Fibroblast of skin of left quadriceps (primary cell): ENCODE measurements at regions not wholly inside any gene's neighbourhood (a gene's known extent, or its start where the extent isn't known, plus 50 kb on each side); places are given as distances from the start of the nearest gene placed in this dataset.

Experiments used
- DNase-seq, 2 experiments: peaks; one replicate each; pipeline ENCODE4 v3.0.0-alpha.2; 2013; ENCODE audit warnings: low read depth in 2 of 2

DNA sequence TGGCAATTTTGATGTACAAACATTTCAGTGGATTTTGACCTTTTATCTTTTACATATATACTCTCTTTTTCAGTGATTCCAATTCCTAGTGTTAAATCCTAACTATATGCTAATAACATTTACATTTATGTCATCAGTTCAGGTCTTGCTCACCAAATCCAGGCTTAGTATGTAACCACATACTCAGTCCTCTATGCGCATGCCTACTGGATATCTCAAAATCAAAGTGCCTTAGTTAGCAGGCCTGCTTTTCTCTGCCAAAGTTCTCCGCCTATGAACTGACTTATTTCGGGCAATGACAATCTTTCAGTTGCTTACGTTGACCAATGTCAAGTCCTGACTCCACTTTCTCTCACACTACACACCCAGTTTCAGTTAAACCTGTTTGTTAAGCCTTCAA is 478.5 kb upstream of the SLITRK1 start:
- DNase-seq = no peak

DNA sequence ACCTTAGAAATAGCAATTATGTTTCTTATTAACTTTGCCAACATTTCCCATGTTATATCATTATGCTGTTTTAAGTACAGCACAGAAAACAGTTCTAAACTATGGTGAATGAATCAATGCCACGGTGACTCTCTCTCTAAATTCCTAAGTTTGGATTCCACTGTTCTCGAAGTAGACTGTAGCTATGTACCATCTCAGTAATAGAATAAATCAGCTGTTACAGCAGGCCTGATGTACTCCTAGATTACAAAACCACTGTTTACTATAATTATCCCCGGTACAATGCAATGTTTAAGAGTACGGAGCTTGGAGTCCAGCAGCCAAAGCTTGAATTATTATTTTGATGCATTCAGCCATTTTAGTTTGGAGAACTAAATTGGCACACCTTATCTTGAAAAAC is 476.3 kb upstream of the SLITRK1 start:
- no peak for DNase-seq

DNA sequence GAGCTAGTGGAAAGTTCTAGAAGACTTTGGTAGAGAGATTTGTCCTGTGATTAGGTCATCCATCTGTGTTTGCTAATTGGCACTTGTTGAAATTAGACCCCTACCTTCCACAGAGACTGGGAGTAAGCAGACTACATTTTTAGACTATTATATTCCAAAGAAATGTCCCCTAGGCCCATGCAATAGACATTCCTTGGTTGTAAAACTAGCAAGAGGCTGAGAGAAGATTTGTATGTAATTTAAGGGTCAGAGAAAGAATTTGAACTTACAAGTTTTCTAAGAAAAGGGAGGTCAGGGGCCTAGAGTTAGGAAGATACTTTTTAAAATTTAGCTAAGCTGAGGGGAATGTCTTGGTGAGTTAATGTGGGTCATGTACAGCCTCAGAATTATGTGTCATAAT is 470.7 kb upstream of the SLITRK1 start:
- DNase-seq = no peak

DNA sequence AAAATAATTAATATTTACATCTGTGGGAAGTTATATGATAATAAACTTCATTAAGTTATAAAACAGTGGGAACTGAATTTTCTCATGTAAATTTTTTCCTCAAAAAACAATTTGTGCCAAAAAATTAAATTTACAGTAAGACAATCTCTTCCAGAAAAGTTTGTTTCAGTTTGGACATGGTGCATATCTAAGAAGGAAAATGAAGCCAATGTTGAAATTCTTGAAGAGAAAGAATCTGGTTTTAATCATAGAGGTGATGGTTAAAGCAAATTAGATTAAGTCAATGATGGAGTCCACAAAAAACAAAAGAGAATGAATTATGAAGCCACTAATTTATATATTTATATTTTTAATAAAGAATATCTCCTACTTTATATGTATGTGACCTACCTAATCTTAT is 457.2 kb upstream of the SLITRK1 start:
- no peak for DNase-seq

DNA sequence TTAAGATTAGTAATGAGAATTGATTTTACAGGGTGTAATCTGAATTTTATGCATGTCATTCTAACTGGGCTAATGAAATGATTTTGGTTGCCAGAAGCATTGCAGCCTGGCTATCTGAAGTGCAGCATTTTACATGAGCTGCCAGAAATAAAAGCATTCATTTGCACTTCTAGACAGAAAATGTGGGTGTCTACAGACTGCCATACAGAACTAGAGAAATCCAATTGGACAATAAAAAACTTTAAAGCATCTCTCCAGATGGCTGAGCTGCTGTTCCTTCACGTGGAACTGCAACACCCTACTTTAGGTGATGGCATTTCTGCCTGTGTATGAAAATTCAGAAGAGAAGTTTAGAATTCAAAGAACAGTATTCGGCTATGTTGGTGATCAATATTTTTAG is 450.1 kb upstream of the SLITRK1 start:
- no peak for DNase-seq

DNA sequence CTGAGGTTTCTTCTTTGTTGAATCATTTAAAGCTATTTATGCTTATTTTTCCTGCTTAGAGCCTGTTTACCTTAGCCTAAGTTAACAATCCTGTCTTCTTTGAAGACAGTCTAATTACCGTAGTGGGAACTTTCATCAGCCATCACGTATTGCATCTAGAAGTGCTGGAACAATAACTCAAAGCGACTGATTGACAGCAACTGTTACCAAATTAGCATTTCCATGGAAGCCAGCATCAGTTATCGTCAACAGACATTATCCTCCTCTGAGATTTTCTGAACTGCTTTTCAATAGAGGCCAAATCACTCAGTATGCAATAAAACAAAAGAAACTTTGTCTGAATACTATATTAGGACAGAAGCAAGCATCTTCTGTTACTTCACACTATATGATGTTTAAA is 433.3 kb upstream of the SLITRK1 start:
- DNase-seq = no peak

DNA sequence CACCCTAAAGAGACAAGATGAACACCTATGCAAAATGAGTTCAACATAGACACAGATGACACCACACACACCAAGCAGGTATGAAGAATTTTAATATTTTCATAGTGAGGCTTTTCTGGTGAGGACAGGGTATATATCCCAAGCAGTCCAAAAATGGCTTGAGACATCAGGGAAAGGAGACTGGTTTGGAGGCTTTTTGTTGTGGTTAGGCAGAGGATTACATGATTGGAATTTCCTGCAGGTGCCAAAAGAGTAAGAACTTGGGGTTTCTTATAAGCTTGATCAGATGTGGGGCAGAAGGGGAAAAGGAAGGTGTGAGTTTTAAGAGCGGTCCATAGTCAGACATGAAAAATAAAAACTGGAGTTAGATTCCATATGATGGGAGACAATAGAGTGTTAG is 420.8 kb upstream of the SLITRK1 start:
- no peak for DNase-seq

DNA sequence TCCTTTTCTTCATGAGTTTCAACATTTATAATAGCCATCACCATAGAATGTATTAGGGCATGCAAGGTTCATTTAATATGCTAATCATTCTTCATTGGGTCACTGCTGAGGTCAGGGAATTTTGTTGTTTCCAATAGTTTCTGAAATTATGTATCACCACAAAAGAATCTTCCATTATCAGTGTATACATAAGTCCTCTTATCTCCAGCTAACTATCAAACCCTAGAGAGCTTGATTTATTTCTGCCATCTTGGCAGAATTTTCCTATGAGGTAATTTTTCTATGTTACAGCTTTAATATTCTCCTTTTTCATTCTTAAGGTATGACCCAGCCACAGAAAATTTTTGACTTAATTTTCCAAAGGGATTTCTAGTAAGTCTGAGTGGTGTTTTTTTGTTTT is 415.0 kb upstream of the SLITRK1 start:
- no peak for DNase-seq

DNA sequence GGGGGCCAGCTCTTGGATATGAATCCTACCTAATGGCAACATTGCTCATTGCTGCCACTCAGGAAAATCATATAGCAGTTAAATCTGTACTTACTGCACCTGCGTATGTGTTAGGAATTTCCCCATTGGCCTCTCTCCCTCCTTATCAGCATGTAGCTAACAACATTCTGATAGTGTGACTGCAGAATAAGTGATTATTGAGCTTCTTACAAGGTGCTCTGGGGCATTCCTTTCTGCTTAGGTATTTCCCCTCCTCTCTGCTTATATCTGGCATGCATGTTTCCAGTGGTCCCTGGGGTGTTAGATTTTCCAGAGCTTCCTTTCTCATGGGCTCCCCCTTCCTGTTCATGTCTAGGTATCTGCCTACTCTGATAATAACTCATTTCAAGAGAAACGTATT is 414.1 kb upstream of the SLITRK1 start:
- DNase-seq = peak in 1 of 2 experiments; percentile 4

DNA sequence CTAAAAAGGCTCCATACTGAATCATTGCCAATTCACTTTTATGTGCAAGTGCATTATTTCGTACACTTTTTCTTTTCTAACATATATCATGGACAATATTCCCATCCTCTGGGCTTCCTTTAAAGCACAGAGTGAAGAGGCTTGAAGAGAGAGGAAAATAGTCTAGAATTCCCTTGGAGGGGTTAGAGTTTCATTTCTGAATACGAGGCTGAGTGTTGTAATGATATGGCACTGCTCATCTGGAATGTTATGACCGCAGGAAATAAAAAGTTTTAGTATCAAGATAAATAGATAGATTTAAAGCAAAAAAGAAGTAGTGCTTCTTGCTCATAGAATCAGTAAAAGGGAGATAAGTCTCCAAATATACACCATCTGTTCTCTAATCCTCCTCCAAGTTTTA is 412.3 kb upstream of the SLITRK1 start:
- DNase-seq = peak in 1 of 2 experiments; percentile 3

DNA sequence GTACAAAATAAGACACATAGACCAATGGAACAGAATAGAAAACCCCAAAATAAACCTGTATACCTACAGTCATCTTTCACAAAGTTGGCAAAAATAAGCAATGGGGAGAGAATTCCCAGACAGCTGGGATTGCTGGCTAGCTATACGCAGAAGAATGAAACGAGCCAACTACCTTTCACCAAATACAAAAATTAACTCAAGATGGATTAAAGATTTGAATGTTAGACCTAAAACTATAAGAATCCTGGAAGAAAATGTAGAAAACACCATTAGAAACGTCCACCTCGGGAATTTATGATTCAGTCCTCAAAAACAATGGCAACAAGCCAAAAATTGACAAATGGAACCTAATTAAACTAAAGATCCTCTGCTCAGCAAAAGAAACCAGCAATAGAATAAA is 408.1 kb upstream of the SLITRK1 start:
- DNase-seq = peak in 1 of 2 experiments; percentile 3

DNA sequence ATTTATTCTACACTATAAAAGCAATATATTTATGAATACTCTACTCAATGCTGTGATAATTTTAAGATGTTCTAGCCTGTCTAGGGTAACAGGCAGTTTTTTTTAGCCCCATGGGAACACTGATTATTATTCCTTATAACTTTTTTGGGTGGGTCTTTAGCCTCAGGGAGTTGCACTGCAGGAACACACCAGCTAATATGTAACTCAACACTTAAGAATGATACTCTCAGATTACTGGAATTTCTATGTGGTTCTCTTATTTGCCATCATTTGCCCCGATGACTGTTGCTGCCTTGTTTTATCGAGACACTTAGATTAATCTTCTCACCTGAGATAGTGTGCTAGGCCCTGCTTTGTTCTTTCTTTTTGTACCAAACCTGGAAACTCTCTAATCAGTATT is 396.9 kb upstream of the SLITRK1 start:
- DNase-seq = no peak

DNA sequence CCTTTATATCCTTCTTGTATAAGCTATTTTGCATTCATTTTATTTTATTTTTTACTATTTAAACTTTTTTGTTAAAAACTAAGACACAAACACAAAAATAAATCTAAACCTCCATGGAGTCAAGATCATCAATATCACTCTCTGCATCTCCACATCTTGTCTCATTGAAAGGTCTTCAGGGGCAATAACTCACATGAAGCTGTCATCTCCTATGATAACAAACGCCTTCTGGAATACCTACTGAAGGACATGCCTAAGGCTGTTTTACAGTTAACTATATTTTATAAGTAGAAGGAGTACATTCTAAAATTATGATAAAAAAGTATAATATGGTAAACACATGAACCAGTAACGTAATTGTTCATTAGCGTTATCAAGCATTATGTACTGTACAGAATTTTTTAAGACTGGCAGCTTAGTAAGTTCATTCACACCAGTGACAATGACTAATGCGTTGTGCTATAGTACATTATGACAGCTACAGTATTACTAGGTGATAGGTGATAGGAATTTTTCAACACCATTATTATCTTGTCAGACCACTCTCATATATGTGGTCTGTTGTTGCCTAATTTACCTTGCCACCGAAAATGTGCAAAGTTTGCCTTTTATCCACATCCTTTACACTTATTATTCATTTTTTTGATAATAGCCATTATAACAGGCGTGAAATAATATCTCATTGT is 390.7 kb upstream of the SLITRK1 start:
- no peak for DNase-seq

DNA sequence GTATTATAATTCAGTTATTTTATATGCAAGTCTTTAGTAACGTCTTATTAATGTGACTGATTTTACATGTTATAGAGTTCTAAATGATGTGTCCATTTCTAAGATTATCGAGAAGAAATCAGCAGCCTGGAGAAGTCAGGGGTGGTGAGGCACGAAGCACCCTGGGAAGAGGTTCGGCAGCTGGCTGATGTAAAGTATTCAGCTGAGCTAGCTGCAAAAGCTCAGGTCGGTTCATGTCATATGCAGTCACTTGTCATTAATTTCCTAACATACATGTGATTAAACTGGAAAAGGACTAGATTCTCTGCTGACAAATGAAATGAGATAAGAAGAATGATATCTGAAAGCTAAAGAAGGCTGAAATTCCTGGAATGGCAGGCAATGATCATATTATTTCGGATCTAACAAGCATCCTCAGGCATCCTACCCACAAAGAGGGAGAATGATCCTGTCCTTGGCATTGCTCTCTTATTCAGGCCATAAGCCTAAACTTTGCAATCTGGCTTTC is 383.0 kb upstream of the SLITRK1 start:
- no peak for DNase-seq

DNA sequence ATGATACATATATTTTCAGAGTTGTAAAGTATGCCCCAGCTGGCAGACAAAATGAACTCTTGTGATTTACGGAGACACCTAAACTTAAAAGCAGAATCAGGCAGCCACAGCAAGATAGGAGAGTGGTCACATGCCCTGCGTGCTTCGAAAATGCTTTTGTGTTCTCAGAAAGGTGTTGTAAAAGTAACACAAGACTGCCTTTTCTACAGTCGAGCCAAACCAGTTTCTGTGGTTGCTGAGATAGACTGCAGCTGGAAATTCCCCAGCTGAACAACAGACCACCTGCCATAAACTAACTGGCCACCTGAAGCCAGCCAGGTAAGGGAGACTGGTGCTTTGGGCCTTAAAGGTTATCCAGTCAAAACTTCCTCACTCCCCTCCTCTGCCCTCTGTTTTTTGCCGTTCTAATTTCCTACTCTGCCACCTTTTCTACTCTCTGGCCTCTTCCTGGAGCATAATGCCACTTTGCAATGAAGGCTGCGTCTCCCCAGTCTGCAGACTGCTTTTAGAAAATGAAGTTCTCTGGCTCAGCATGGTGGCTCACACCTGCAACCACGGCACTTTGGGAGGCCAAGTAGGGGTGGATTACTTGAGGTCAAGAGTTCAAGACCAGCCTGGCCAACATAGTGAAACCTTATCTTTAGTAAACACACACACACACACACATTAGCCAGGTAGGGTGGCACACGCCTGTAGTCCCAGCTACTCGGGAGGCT is 381.2 kb upstream of the SLITRK1 start:
- DNase-seq = no peak

DNA sequence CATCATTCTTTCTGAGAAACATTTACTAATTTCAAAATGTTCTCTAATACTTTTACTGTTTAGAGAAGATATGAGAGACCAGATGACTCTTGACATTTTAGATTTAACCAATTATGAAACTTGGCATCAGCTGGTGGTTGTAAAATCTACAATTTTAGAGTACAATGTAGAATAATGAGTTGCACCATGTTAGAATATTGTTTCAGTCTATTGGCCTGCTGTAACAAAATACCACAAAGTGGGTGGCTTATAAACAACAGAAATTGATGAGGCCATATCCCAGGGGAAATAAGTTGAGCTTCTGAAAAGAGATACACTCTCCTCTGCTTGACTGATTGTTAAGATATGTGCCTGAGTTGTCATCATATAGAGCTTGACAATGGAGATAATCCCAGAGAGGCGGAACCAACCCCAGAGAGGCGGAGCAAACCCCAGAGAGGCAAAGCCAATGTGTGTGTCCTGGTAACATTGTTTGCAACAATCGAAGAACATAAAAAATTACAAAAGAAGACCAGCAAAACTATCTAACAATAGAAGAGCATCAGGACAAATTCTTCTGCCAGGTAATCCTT is 373.0 kb upstream of the SLITRK1 start:
- no peak for DNase-seq

DNA sequence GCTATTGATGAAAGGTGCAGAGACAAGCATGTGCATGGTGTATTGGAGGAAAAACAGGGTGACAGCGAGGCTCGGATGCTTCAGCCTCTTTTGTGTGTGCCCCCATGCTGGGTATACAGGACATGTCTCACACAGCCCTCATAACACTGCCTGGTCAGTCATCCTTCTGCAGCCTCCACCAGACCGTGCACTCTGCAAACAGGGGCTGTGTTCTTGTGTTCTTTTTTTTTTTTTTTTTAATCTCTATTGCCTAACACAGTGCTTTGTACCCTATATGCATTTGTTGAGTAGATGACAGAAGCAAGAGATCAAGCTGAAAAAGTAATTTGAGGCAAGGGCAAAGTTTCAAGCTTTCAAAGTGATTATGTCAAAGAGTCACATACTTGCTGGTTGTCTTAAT is 367.2 kb upstream of the SLITRK1 start:
- DNase-seq = no peak

DNA sequence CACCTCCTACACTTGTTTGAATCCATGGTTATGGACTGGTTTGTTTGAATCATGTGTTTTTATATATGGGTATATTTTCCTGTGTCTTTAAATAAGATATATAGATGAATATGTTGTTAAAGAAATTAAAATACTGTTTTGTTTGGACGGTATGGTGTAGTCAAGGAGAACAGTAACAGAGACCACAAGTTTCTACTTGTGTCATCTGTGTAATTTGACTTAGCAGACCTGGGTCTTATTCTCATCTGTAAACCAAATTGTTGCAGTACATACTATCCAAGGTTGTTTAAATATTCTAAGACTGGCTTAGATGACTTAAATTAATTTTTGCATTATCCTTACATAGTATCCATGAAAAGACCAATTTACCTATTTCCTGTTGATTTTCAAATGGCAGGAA is 361.1 kb upstream of the SLITRK1 start:
- DNase-seq = no peak

DNA sequence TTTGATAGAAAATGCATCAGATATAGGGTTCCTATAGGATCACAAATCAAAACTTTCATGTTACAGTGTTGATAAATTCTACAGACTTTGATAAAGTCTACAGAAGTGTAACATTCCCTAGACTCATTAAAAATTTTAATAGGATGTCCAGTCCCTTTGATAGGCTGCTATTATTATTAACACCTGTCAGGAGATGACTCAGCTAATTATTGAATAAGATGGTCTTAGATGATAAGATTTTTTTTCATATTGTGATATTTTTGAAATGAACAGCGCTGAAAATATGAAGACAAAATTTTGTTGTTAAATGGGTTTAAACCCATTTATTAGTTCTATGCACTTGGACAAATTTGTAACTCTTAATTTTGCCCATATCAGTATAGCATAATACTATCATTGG is 356.8 kb upstream of the SLITRK1 start:
- no peak for DNase-seq

DNA sequence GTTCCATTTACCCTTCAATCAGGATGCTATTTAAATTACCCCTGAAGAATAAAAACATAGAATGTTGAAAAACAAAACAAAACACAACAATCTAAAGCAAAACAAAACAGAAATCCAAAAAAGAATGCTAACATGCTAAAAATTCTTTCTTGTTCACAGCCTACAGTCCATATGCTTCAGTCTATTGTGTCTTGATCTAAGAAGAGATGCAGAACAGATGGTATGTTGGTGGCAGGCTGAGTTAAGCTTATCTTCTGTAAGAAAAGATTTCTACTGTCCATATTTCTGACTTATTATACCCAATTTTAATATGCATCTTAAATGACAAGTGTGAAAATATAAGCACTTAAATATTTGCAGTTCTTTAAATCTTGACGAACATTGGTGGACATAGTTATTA is 356.1 kb upstream of the SLITRK1 start:
- no peak for DNase-seq

DNA sequence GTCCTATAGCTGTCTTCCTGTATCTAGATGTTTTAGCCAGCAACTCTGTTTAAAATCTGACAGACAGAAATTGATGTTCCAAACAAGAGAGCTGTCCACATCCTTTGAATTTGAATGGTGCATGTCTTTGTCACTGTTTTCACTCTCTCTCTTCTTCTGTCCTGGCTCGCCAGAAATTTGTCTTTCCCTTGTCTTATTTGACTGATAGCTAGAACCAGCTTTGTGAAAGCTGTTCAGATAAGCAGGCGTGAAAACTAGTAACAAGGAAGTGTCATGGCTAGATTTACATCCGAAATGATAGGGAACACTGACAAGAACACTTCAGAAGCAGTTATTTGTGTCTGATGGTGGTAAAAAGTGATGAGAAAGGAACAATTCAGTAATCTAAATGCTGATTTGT is 354.9 kb upstream of the SLITRK1 start:
- DNase-seq = no peak

DNA sequence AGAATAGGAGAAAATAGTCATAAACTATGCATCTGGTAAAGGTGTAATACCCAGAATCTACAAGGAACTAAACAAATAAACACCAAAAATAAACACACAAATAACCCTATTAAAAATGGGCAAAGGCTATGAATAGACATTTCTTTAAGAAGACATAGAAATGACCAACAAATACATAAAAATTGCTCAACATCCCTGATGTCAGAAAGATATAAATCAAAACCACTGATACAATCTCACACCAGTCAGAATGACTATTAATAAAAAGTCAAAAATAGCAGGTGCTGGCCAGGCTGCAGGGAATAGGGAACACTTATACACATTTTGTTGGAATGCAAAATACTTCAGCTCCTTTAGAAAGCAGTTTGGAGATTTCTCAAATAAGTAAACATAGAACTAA is 352.1 kb upstream of the SLITRK1 start:
- no peak for DNase-seq

DNA sequence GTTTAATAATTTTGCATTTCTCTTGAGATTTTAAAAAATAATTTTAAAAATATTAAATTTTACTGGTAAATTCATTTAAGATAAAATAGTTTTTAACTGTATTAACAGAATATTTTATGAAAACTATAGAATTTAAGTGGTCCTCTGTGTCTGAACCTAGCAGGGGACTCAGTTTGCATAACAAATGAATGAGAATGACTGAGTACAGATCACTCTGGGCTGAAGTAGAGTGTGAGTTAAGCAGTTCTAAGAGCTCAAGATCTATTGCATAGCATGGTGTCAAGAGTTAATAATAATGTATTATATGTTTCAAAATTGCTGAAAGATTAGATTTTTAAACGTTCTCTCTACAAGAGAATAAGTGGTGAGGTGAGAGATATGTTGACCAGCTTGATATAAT is 348.3 kb upstream of the SLITRK1 start:
- no peak for DNase-seq
